Inflammatory macrophage treated with lipopolysaccharide for 1 hour (primary cell): ENCODE measurements at regions not wholly inside any gene's neighbourhood (a gene's known extent, or its start where the extent isn't known, plus 50 kb on each side); places are given as distances from the start of the nearest gene placed in this dataset.

ENCODE experiments used
- DNase-seq, 2 donors: peaks; one replicate each; pipeline ENCODE4 v3.0.0-alpha.2; 2020 to 2022

DNA sequence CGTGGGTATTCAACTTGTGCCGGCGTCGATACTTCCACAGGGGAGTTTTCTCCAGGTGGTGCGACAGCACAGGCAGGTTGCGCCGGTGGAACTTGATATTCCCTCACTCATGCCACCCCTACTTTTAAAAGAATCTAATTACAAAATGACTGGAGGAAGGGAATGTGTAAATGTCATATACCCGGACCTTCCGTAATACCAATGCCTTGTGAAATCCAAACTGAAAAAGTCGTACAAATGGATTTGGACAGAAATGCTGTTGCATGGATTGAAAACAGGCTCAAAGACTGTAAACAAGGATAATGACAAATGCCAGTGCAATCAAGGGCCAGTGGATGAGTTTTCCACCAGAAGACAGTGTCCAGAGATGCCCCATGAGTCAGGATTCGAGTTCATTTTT, 235.3 kb upstream of the USP25 start:
- no peak for DNase-seq

DNA sequence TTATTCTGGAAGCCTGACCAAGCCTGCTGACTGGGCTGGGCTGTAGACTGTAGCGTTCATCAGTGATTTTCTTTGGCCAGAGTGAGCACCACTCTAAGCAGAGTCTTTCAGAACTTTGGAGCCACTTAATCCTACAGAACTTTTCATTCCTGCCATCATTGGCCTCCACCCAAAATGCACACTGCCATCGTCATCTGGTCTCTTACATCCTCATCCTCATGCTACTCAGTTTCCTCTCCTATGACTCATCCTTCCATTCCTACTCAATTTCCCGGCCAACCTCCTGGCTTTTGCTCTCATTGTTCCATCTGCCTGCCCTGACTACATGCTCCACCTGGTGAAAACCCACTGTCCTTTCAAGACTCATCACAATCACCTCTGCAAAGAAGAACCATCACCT, 233.8 kb upstream of the USP25 start:
- no peak for DNase-seq

DNA sequence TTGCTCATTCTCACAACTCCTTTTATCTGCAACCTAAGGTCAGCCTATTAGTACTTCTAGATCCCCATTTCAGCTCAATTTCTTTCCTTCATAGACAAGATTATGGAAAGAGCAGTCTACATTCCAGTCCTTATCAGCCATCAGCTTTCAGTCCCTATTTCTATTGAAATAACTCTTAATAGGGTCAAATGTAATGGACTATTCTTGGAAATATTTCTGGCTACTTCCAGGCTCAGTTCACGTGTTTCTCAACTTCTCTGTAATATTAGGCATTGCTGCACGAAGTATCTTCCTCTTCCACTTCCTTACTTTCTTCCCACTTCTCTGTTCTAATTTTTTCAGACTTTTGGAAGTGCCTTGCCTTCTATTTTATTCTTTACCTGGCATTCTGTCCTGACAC, 232.9 kb upstream of the USP25 start:
- peak; percentile 28 to 34 for DNase-seq

DNA sequence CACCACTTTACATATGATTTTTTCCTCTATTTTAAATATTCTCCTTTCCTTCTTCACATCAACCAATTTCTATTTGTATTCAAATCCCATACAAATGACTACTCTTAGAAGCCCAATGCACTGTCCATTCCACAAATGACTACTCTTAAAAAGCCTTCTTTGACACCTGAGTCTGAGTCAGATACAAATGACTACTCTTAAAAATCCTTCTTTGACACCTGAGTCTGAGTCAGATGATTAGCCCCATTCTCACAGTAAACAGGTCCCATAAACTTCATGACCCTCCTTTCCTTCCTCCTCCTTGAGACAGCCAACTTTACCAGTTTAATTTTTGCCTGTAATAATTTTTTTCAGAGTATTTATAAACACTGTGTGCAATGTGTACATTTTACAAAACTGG, 231.3 kb upstream of the USP25 start:
- no peak for DNase-seq

DNA sequence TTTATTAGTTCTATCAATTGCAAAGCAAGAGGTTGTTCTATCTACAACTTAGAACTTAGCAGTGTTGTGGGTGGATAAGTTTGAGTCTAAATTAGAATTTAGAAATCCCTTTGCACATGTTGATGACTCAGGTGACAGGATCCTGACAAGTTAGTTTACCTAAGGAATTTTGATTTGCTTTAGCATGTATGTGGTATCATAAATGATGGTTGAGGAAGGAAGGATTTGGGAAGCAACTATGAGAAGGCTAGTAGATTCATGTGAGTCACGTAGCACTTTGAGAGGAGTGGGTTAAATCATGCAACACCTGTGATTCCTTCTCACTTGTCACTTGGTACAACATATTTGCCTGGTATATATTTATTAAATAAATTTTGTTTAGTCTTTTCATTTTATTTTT, 223.7 kb upstream of the USP25 start:
- no peak for DNase-seq

DNA sequence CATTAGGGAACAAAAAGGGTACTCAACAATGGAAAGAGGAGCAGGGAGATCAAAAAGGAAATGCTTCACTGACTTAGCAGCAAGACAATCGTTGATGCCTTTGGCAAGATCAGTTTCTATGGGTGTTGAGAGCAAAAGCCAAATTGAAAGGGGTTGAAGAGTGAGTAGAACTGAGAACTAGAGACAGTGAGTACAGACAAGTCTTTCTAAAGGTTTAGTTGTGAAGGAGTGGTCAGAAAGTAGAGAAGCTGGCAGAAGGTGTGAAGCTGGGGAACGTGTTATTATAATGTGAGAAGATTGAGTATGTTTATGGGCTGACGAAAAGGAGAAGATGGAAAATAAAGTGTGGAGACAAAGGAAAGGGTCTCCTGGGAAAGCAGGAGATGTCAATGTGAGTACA, 221.2 kb upstream of the USP25 start:
- no peak for DNase-seq

DNA sequence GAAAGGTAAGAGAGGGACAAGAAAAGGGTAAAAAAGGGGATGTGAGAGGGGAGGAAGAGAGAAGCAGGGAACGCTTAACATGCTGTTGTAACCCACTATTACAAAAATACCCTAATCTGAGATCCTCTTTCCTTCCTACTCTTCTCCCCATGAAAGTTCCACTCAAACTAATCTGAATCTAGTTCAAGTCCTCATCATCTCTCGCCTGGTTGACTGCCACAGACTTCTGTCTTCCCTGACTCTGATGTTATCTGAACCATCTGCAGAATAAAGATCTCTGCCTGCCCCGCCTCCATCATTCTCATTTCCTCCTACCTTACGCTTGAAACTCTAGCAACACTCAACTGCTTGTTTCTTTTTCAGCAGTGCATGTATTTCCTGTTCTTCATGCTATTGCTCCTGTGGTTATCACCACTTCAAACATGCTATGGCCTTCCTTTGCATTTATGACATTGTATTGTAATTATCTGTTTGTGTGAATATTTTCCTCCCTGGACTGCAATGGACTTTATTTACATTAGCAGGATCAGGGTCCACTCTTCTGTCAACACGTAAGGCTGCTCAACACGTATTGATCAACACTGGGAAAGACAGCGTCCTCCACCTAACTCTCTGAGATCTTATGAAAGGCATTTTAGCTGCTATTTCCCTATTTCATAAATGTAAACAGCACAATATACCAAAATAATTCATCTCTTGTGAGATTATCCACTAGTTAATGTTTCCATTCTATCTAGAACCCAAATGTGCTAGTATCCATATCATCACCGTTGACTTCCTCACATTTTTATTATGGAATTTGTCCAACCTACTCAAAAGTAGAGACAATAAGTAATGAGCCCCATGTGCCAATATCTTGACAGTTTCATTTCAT, 215.5 kb upstream of the USP25 start:
- peak; percentile 9 to 26 for DNase-seq

DNA sequence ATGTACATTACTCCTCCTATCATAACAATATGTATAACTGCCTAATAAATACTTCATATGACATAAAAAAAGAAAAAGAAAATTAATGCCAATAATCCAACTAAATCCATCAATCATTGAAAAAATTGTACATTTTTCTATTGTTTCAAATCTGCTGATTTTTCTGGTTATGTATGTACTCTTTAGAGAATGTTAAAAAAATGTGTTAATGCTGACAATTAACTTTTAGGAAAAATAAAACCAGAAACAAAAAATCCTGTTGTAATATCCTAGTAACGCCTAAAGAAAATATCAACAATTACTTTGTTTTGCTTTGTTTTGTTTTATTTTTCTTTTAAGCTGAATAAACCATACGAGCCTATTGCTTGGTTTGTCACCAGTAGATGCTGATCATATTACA, 213.9 kb upstream of the USP25 start:
- no peak for DNase-seq

DNA sequence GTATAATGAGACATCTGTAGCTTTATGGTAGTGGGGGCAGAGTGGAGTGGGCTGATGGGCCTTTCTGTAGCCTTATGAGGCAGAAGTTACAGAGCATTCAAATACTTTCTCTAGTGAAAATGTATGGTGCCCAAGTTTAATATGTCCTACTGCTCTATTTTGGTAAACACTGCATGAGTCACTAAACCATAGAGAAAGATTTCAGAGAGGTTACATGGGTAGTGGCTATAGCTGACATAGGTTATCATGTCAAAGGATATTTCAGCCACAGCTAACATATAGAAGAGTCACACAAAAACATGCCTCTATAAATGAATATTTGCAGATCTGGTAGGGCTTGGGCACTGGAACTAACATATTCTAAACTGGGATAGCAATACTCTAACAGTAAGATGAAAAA, 212.4 kb upstream of the USP25 start:
- no peak for DNase-seq

DNA sequence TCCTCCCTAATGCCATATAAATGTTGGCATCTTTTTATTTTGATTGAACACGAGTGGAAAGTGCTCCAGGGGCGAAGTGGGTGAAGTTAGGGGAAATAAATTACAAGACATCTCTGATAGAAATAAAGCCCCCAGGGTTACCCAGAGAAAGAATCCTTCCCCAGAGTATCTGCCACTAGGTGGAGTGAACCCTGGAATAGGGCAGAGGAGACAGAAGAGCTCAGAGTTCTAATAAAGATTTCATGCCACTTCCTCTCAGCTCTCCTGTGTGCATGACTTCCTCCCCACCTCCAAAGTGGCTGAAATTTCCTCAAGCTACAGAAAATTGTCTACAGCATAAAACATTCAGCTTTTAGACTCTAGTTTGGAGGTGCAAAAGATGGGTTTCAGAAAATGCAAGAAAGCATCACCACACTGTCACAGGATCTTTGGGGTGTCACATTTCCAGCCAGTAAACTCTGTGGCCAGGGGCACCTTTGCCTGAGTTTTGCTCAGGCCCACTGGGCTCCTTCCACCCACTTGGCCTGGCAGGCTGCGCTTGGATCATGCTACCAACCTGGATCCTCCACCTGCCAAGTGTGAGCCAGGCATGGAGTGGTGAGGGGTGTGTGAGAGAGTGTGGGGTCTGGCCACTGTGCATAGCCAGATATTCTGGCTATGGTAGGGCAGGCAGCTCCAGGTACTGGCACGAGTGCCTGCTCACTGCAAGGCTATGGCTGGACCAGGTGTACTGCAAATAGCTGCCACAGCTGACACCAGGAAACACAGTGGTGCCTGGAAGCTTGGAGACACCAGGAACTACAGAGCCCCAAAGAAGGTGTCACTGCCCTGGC, 208.8 kb upstream of the USP25 start:
- DNase-seq: no peak

DNA sequence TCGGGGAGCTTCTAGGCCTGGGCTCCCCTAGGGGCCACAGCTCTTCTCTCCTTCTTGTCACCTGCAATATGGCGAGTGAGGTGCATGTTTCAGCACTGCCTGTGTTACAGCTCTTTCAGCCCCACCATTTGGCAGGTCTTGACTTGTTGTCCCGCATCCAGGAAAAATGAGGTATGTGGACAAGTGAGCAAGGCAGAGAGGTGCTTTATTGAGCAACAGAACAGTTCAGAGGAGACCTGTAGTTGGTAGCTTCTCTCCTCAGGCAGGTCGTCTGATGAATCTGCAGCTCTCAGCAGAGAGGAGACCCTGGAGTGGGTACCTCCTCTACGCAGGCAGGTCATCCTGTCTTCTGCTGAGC, 208.2 kb upstream of the USP25 start:
- DNase-seq: no peak

DNA sequence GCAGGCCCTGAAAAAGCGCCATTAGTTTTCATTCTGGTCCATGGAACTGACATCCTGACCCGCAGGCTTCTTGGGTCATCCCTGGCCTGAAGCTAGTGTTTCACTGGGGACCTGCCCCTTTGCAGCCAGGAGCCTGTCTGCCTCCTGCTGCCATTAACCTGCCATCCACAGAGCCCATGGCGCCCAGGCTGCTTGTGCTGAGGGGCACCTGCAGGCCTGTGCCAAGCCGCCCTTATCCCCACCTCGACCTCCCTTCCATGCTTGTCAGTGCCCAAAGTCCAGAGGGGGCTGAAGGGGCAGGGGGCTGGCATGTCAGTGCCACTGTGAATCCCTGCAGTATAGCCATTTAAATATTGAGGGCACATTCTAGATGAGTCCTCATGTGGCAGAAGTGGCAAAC, 207.6 kb upstream of the USP25 start:
- no peak for DNase-seq

DNA sequence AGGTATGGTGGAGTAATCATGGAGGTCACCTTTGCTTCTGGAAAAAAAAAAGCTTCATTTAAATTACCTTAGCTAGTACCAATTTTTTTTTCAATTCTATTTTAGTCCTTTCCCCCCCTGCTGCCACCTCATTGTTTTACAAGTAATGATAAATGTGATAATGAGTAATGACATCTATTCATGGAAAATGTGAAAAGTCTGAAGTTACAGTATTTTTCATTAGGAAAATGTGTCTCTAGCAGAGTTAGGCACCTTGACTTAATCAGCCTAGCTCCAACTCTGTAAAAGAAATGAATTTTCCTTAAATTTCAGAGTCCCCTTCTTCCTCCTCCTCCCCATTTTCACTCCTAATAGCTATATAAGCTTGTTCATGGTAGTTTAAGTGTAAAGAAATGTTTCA, 204.9 kb upstream of the USP25 start:
- no peak for DNase-seq

DNA sequence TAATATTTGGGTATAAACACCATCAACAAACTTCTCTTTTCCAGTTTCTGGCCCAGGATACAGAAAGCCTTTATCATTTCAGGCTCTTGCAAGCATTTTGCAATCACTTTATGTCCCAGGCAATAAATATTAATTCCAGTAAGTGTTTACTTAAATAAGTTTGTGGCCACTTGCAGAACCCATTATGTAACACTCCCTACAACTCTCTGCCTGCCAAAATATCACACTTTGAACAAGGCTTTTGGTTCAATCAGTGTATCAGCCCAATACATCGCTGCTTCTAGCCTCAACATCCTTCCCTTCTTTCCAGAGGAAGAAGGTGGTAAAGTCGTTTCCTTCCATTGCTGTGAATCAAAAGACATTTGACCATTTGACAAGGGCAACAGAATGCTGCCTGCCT, 203.0 kb upstream of the USP25 start:
- DNase-seq: no peak

DNA sequence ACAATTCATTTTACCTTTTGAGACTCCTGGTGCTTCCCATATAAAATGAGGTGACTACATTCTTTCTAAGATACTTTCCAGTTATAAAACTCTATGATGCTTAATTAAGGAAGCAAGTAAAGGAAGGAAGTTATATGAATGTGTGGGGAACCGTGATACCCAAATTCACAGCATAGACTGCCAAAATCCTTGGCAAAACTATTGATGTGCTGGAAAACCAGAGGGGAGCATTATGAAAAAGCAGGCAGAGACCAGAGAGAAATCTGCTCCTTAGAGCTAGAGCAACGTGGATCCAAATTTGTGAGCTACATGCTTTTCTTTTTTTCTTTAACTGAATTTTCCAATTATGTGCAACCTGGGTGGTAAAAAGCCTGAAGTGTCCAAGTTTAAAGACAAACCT, 201.4 kb upstream of the USP25 start:
- no peak for DNase-seq

DNA sequence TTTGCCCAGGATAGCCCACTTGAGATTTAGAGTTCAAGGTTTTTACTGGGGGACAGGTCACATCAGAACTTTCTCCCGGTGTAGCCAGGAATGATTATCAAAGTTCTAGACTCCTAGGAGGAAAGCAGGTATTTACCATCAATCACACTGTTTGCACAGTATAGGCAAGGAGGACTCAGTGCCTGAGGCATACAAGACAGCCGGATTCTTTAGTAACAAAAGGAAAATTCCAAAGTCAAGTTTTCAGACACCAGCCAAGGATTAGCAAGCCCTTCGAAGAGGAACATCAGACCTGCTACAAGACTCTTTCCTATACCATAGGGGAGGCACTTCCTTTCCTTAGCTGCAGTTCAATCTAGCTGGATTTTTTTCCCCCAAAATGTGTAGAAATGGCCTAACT, 197.8 kb upstream of the USP25 start:
- no peak for DNase-seq

DNA sequence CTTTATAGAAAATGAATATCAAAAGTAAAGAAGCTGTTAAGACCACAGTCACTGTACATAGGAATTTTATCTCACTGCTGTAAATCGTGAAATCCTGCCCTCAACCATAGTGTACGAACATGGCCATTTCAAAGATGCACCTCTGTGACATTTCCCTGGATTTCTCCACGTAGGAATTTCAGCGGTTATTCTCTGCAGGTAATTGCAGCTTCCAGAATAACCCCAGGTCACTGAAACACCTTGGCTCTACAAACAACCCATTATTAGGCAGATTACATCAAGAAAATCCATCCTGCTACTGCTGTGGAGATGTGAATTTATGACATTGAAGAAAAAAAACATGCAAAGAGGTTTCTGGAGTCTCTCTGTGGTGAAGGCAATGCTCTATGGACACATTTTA, 196.2 kb upstream of the USP25 start:
- no peak for DNase-seq

DNA sequence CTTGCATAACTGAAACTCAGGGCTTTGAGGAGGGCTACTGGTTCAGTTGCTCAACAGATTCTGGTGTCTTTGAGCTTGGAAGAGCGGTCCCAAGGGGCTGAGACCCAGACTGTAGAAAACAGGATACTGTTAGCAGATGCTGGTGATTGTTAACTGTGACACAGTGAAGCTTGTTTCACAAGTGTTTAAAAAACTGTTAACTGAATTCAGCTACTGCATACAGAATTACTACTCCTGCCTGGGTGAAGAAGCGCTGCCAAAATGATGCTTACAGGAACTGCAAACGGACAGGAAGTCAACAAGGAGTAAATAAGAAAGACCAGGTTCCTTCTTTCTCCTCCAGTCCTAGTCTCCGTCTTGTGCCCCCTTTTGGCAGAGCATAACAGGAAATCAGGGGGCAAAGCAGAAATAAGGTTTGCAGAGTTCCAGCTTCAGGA, 195.3 kb upstream of the USP25 start:
- DNase-seq: peak in 1 of 2 donors; percentile 3

DNA sequence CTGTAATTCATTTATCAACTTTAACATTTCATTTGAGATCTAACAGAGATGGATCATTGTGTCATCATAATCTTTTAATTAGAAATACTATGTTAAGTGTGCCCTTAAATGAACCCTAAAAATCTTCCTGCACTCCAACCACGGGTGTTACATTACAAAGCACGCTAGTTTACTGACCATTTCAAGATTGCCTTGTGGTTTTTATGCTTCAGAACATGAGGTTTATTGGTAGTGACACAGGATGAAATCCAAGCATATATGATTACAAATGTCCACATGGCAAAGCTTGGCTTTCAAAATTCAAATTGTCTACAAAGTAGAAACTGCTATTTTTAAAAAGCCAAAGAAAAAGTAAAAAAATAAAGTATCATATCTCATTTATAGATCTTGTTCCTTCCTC, 190.4 kb upstream of the USP25 start:
- DNase-seq: no peak

DNA sequence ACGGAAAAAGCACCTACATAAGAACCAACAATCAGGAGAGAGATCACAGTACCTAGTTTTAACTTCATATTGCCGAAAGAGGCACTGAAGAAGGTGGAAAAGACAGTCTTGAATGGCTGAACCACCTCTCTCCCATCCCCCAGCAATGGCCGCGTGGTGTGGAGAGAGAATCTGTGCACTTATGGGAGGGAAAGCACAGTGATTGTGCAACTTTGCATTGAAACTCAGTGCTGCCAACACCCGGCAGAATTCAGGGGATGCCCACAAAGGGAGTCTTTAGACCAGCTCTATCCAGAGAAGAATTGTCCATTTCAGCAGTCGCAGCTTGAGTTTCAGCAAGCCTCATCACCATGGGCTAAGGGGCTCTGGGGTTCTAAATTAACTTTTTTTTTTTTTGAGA, 186.3 kb upstream of the USP25 start:
- no peak for DNase-seq

DNA sequence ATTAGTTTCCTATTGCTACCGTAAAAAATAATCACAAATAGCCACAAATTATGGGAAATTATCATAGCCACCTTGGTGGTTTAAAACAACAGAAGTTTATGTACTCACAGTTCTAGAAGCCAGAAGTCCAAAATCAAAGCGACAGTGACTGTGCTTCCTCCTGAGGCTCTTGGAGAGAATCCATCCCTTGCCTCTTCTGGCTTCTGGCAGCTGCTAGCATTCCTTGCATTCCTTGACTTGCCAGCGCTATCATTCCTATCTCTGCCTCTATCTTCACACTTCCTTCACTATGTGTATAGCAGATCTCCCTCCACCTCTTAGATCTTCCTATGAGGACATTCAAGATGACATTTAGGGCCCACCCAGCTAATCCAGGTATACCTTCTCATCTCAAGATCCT, 180.1 kb upstream of the USP25 start:
- no peak for DNase-seq

DNA sequence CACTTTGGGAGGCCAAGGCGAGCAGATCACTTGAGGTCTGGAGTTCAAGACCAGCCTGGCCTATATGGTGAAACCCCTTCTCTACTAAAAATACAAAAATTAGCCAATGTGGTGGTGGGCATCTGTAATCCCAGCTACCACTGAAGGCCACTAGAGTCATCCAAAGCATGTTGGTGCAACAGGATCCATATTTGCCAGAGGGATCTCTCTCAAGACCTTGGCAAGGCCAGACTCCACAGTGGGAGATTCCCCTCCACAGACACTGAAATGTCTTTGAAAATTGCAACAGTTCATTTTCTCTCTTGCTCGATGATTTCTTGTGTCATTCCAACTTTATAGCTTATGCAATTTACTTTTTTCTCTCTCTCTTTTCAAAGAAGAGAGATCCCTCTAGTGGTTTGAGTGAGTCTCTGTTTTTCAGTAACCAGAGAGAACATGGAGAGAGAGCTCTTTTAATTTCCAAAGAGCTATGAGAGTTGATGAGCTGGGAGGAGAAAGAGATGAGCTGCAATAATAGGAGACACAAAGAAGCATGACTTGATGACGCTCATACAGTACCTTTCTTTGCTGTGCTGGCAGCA, 176.8 kb upstream of the USP25 start:
- peak; percentile 33 to 48 for DNase-seq

DNA sequence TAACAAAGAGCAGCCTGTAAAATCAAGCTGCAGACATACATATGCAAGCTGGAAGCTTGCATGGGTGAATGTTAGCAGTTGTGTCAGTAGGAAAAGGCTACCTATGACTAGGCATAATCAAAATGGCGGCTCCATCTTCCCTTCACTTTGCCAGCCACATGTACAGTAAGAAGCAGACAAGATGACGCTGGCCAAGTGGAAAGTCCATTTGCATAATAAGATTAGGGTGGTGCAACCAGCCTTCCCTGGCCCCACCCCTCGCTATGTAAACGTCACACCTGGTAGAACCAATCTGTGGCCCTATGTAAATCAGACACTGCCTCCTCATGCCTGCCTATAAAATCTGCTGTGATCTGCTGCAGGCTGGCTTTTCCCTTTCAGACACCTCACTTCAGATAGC, 171.9 kb upstream of the USP25 start:
- no peak for DNase-seq

DNA sequence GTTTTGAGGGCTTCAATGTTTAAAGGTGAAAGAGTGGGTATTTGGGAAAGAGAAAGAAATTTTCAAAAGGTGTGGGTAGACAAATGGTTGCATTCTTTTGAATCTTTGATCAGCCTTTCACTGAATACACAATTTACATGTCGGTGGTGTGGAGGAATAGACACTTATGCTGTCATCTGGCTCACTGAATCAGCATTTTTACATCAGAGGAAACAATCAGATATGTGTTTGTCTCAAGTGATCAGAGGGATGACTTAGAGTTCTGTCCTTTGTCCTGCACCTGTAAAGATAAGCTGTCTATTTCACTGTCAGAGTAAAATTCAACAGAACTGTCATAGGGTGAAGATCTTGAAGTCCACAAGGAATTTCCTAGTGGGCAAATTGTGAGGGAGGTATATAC, 170.9 kb upstream of the USP25 start:
- DNase-seq: no peak
